ENCODE measurements at regions not wholly inside any gene's neighbourhood (a gene's known extent, or its start where the extent isn't known, plus 50 kb on each side); places are given as distances from the start of the nearest gene placed in this dataset.

- TF ChIP-seq, protein P1, sequence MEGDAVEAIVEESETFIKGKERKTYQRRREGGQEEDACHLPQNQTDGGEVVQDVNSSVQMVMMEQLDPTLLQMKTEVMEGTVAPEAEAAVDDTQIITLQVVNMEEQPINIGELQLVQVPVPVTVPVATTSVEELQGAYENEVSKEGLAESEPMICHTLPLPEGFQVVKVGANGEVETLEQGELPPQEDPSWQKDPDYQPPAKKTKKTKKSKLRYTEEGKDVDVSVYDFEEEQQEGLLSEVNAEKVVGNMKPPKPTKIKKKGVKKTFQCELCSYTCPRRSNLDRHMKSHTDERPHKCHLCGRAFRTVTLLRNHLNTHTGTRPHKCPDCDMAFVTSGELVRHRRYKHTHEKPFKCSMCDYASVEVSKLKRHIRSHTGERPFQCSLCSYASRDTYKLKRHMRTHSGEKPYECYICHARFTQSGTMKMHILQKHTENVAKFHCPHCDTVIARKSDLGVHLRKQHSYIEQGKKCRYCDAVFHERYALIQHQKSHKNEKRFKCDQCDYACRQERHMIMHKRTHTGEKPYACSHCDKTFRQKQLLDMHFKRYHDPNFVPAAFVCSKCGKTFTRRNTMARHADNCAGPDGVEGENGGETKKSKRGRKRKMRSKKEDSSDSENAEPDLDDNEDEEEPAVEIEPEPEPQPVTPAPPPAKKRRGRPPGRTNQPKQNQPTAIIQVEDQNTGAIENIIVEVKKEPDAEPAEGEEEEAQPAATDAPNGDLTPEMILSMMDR (IDR thresholded peaks at IDR 0.05; ENCODE audit: extremely low read depth, missing control alignments): no peak
- no peak for DNase-seq (ENCODE audit: low spot score)
Observed at GRCh38 chr20:22800129-22800528, 215.8 kb upstream of the FOXA2 start.

DNA sequence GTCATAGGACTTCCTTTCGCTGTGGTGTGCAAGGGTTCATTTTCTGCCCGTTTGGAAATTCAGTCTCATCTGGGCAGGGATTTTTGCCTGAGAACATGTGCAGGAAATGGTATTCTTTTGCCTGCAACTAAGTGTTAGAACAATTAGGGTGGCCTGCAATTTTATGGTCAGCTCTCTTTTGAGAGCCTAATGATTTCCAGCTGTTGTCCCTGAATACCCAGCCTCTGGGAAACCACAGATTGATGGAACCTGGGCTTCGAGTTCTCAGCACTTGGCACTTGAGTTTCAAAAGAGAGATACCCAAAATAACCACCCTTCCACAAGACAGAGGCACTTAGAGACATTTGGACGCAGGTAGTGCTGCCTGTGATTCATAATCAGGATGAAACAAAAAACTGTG, 217.2 kb upstream of the FOXA2 start:
- TF ChIP-seq, protein P1 (IDR thresholded peaks at IDR 0.05; ENCODE audit: extremely low read depth, missing control alignments): no peak
- DNase-seq (ENCODE audit: low spot score): no peak

GRCh38 chr20:22802296-22802695, 217.9 kb upstream of the FOXA2 start:
- TF ChIP-seq, protein P1 (IDR thresholded peaks at IDR 0.05; ENCODE audit: extremely low read depth, missing control alignments): no peak
- no peak for DNase-seq (ENCODE audit: low spot score)

- TF ChIP-seq, protein P1 (IDR thresholded peaks at IDR 0.05; ENCODE audit: extremely low read depth, missing control alignments): no peak
- no peak for DNase-seq (ENCODE audit: low spot score)
Observed at GRCh38 chr20:22805219-22805618, 220.8 kb upstream of the FOXA2 start.

- TF ChIP-seq, protein P1 (IDR thresholded peaks at IDR 0.05; ENCODE audit: extremely low read depth, missing control alignments): no peak
Observed at GRCh38 chr20:22805996-22806395, 221.6 kb upstream of the FOXA2 start.

DNA sequence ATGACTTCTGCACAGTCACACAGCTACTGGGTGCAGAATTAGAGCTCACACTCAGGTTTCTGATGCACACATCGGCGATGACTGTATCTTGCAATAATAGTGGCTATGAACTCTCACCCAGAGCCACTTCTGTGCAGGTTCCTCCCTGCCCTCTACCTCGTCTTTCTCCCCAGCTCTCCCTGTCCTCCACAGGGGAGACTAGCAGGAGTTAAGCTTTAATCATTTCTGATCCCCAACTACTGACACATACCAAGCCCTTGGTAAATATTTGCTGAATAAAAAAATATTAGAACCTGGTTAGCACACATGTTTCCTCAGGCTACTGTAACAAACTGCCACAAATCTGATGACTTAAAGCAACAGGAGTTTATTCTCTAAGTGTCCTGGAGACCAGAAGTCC, 222.7 kb upstream of the FOXA2 start:
- TF ChIP-seq, protein P1 (IDR thresholded peaks at IDR 0.05; ENCODE audit: extremely low read depth, missing control alignments): no peak
- no peak for DNase-seq (ENCODE audit: low spot score)

More at GRCh38 chr20:22805996-22806395, 221.6 kb upstream of the FOXA2 start:
- DNase-seq (ENCODE audit: low spot score): no peak

DNA sequence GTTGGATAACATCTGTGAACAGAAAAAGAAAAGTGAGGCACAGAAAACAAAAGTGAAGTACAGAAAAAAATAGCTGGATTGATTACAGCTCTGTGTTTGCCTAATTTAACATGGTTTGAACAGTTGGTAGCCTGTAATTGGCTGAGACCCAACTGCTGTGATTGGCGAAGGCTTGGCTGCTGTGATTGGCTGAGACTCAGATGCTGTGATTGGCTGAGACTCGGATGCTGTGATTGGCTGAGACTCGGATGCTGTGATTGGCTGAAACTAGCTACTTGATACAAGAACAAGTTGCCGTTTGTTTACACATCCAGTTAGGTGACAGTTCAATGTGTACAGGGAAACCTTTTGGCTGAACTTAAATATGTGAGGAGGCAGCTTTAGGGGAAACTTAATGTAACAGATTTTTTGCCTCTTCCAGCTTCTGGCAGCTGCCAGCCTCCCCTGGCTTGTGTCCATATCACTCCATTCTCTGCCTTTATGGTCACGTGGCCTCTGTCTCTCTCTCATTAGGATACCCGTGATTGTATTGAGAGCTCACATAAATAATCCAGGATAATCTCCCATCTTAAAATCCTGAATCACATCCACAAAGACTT, 223.4 kb upstream of the FOXA2 start:
- TF ChIP-seq, protein P1 (IDR thresholded peaks at IDR 0.05; ENCODE audit: extremely low read depth, missing control alignments): no peak
- DNase-seq (ENCODE audit: low spot score): no peak

Data from GM20000 (cell line).